Hepatocyte (in vitro differentiated cells): ENCODE measurements at regions not wholly inside any gene's neighbourhood (a gene's known extent, or its start where the extent isn't known, plus 50 kb on each side); places are given as distances from the start of the nearest gene placed in this dataset.

ENCODE experiments used
- DNase-seq: peaks from one replicate; pipeline ENCODE4 v3.0.0-alpha.2; 2016; ENCODE audit warnings: low spot score
- H2AFZ ChIP-seq: fragments of 200-600 bp; sonication (generic); 2 replicates; pipeline ENCODE4 v1.6.0; 2016; ENCODE audit warnings: antibody characterized with exemption, mild to moderate bottlenecking
- H3K27ac ChIP-seq: fragments of 200-600 bp; sonication (generic); 2 replicates; pipeline ENCODE4 v1.5.1; 2016; ENCODE audit warnings: mild to moderate bottlenecking
- H3K27me3 ChIP-seq: fragments of 200-600 bp; sonication (generic); 2 replicates; pipeline ENCODE4 v1.6.1; 2016
- H3K36me3 ChIP-seq: fragments of 200-600 bp; sonication (generic); replicated peaks from 2 replicates; pipeline ENCODE4 v1.5.1; 2016; ENCODE audit warnings: low read depth; ENCODE audit not compliant: insufficient read depth
- H3K4me1 ChIP-seq: fragments of 200-600 bp; sonication (generic); 2 replicates; pipeline ENCODE4 v1.5.1; 2016; ENCODE audit warnings: mild to moderate bottlenecking, moderate library complexity; ENCODE audit not compliant: insufficient read depth
- H3K4me2 ChIP-seq: fragments of 200-600 bp; sonication (generic); 2 replicates; pipeline ENCODE4 v1.6.0; 2016
- H3K4me3 ChIP-seq: fragments of 200-600 bp; sonication (generic); 2 replicates; pipeline ENCODE4 v1.5.1; 2016; ENCODE audit warnings: mild to moderate bottlenecking
- H3K79me2 ChIP-seq: fragments of 200-600 bp; sonication (generic); 2 replicates; pipeline ENCODE4 v1.6.0; 2017; ENCODE audit warnings: mild to moderate bottlenecking
- H3K9me2 ChIP-seq: fragments of 200-600 bp; sonication (generic); replicated peaks from 2 replicates; pipeline ENCODE4 v1.6.0; 2017; ENCODE audit warnings: mild to moderate bottlenecking; ENCODE audit not compliant: insufficient read depth
- H3K9me3 ChIP-seq: fragments of 200-600 bp; sonication (generic); 2 replicates; pipeline ENCODE4 v1.5.1; 2016; ENCODE audit warnings: low read depth, mild to moderate bottlenecking
- H4K20me1 ChIP-seq: fragments of 200-600 bp; sonication (generic); 2 replicates; pipeline ENCODE4 v1.6.0; 2016; ENCODE audit warnings: mild to moderate bottlenecking; ENCODE audit not compliant: insufficient read depth, poor library complexity, severe bottlenecking
- EZH2 ChIP-seq: fragments of 200-600 bp; sonication (generic); IDR thresholded peaks from 2 replicates; pipeline ENCODE4 v1.6.1; 2016; ENCODE audit warnings: antibody characterized with exemption, mild to moderate bottlenecking, borderline replicate concordance
- EZH2phosphoT487 ChIP-seq: fragments of 200-600 bp; sonication (generic); IDR thresholded peaks from one replicate; pipeline ENCODE4 v1.6.1; 2018; ENCODE audit warnings: antibody characterized with exemption, mild to moderate bottlenecking, low read depth, moderate library complexity; ENCODE audit not compliant: unreplicated experiment, severe bottlenecking
- WGBS: methylation state at CpG from one replicate; pipeline ENCODE4 v1.1.6; 2016; ENCODE audit warnings: low lambda C conversion rate; ENCODE audit errors: missing lambda C conversion rate; 5-methylcytosine and 5-hydroxymethylcytosine counted together
- TF ChIP-seq, protein P1 (sequence below): fragments of 200-600 bp; sonication (generic); IDR thresholded peaks from 2 replicates; pipeline ENCODE4 v1.5.1; 2016; ENCODE audit warnings: antibody characterized with exemption, mild to moderate bottlenecking; ENCODE audit not compliant: poor library complexity

DNA sequence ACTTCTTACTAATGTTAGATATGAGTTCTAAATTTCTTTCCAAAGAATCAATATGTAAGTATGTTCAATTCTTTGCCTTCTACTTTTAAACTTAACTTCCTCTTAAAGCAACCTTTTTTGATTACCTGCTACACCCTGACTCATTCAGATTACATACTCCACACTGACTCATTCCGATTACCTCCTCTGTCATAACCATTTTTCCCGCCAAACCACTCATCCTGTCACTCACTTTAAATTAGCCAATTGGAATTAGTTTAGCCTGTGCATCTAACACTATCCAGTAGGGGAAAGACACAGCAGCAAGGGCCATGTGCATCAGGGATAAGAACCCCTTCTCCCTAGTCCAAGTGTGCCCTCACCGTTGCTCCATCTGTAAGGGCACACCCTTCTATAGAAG lies 815.5 kb downstream of the BRINP3 start:
- Histone ChIP-seq H3K4me3 (no peak overlapping the region), H3K4me2 (no peak overlapping the region), H3K27me3 (no peaks in the 10 kb centered on the region), H3K9me3 (no peaks in the 10 kb centered on the region), H3K36me3 (no peaks in the 10 kb centered on the region), H3K79me2 (no peaks in the 10 kb centered on the region), H3K4me1 (no peaks in the 10 kb centered on the region), H4K20me1 (no peaks in the 10 kb centered on the region), H3K9me2 (no peaks in the 10 kb centered on the region), H2AFZ (no peak overlapping the region), H3K27ac (no peak overlapping the region)
- 92% methylated on average over 3 of the region's 3 CpGs for WGBS
- TF ChIP-seq EZH2phosphoT487 (no peak), EZH2 (no peak)
- TF ChIP-seq, protein P1, sequence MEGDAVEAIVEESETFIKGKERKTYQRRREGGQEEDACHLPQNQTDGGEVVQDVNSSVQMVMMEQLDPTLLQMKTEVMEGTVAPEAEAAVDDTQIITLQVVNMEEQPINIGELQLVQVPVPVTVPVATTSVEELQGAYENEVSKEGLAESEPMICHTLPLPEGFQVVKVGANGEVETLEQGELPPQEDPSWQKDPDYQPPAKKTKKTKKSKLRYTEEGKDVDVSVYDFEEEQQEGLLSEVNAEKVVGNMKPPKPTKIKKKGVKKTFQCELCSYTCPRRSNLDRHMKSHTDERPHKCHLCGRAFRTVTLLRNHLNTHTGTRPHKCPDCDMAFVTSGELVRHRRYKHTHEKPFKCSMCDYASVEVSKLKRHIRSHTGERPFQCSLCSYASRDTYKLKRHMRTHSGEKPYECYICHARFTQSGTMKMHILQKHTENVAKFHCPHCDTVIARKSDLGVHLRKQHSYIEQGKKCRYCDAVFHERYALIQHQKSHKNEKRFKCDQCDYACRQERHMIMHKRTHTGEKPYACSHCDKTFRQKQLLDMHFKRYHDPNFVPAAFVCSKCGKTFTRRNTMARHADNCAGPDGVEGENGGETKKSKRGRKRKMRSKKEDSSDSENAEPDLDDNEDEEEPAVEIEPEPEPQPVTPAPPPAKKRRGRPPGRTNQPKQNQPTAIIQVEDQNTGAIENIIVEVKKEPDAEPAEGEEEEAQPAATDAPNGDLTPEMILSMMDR = no peak
- DNase-seq = no peak

DNA sequence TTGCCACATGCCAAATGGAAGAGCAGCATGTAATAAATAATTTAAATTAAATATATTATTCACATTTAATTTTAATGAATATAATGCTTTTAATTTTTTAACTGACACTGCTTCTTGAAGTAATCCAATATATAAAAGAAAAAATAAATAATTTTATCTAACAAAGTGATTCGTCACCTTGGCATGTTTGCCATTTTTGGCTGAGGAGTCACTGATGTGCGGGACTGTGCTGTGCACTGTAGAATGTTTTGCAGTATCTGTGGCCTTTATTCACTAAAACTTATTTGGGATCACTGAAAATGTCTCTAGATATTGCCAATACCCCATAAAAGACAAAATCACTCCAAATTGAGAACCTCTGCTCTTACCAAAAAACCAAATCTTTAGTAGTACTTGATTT lies 807.8 kb downstream of the BRINP3 start:
- Histone ChIP-seq H3K4me1 (no peaks in the 10 kb centered on the region), H3K9me2 (no peaks in the 10 kb centered on the region), H3K27ac (no peak overlapping the region), H3K9me3 (no peaks in the 10 kb centered on the region), H4K20me1 (no peaks in the 10 kb centered on the region), H2AFZ (no peak overlapping the region), H3K79me2 (no peaks in the 10 kb centered on the region), H3K4me2 (no peak overlapping the region), H3K27me3 (no peaks in the 10 kb centered on the region), H3K36me3 (no peaks in the 10 kb centered on the region), H3K4me3 (no peak overlapping the region)
- DNase-seq = no peak
- TF ChIP-seq EZH2phosphoT487 (no peak), EZH2 (no peak)
- TF ChIP-seq, protein P1 = no peak
- 94% methylated on average over 2 of the region's 2 CpGs for WGBS

DNA sequence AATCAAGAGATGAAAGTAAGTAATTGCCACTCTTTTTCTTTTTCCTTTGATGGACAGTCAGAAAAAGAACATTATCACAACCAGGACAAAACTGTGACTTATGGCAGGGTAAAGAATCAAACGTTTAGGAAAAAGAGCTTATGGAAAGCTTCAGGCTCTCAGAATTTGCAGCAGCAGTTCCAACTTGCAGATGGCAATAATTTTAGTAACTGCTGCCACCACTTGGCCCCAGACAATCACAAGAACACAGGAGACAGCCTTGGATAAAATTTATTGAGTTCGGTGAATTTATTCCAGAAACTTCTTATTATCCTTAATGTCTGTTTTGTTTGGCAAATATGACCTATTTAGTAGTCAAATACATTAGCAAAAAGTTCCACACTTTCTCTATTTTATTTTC lies 804.4 kb downstream of the BRINP3 start:
- Histone ChIP-seq H3K4me1 (no peaks in the 10 kb centered on the region), H3K4me3 (no peak overlapping the region), H3K4me2 (no peak overlapping the region), H2AFZ (no peak overlapping the region), H3K9me2 (no peaks in the 10 kb centered on the region), H3K27ac (no peak overlapping the region), H3K27me3 (no peaks in the 10 kb centered on the region), H3K36me3 (no peaks in the 10 kb centered on the region), H3K79me2 (no peaks in the 10 kb centered on the region), H4K20me1 (no peaks in the 10 kb centered on the region), H3K9me3 (no peaks in the 10 kb centered on the region)
- WGBS = 43% methylated on average over 2 of the region's 2 CpGs
- no peak for DNase-seq
- TF ChIP-seq EZH2phosphoT487 (no peak), EZH2 (no peak)
- TF ChIP-seq, protein P1 = no peak

DNA sequence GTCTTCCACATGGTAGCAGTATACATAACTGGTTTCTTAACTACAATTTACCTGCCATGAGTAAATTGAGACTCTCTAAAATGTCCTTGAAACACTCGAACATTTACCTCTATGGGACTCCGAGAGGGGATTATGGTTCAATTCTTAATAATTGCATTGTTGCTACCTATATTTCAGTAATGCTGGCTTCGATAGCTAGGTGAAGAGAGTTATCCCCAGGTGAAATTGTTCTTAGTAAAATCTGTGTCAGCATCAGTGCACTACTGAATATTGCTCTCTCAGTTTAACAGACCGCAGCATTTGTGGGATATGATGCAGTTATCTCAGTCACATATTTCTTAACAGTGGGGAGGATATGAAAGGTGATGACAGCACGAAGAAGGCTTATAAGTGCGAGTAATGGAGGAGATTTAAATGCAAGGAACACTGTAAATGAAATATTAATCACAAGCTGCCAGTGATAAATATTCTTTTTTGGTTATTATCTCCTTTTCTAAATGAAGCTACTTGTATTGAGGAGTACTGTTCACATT lies 801.9 kb downstream of the BRINP3 start:
- Histone ChIP-seq H3K79me2 (no peaks in the 10 kb centered on the region), H3K9me2 (no peaks in the 10 kb centered on the region), H3K36me3 (no peaks in the 10 kb centered on the region), H3K27ac (no peak overlapping the region), H4K20me1 (no peaks in the 10 kb centered on the region), H3K4me1 (no peaks in the 10 kb centered on the region), H3K9me3 (no peaks in the 10 kb centered on the region), H3K4me2 (no peak overlapping the region), H3K4me3 (no peak overlapping the region), H2AFZ (no peak overlapping the region), H3K27me3 (no peaks in the 10 kb centered on the region)
- DNase-seq = no peak
- 81% methylated on average over 6 of the region's 6 CpGs for WGBS
- TF ChIP-seq, protein P1 = no peak
- TF ChIP-seq EZH2phosphoT487 (no peak), EZH2 (no peak)
